Endothelial cell of umbilical vein (primary cell): ENCODE measurements at regions not wholly inside any gene's neighbourhood (a gene's known extent, or its start where the extent isn't known, plus 50 kb on each side); places are given as distances from the start of the nearest gene placed in this dataset.

Experiments used
- BruUV-seq: library from RNA; stranded (reverse); fragments of 400-500 nt; replicated peaks from 2 replicates; lab custom pipeline; 2021; lab: Mats Ljungman, UMichigan
- CTCF ChIA-PET: fragments of 300-600, 350-600 bp; sonication (Branson Sonifier 250); formaldehyde crosslinking; loops from one replicate; lab custom pipeline; 2021; ENCODE audit warnings: antibody characterized with exemption, inconsistent platforms; lab: Charles Lee
- POLR2A ChIA-PET: fragments of 300-600, 350-600 bp; sonication (Branson Sonifier 250); formaldehyde crosslinking; loops from one replicate; lab custom pipeline; 2021; ENCODE audit warnings: antibody characterized with exemption, inconsistent platforms; lab: Charles Lee
- DNase-seq: peaks from one replicate; pipeline ENCODE4 v3.0.0-alpha.2; 2011; ENCODE audit warnings: low read depth, low spot score
- FAIRE-seq: peaks from 2 replicates; lab custom pipeline; 2011; peaks lifted over from hg19 to GRCh38; lab: Jason Lieb, UNC
- H2AFZ ChIP-seq: 2 replicates; pipeline ENCODE4 v1.6.0; 2012; ENCODE audit warnings: low read depth, low read length, control low read depth, inconsistent platforms
- H3K27ac ChIP-seq: 2 replicates; pipeline ENCODE4 v1.5.1; 2011; ENCODE audit warnings: low read depth, mild to moderate bottlenecking, control low read depth, low read length, moderate library complexity; ENCODE audit not compliant: insufficient read depth
- H3K27me3 ChIP-seq, 2 experiments: 2 replicates each; pipeline versions ENCODE4 v1.6.0 to v1.6.1; 2011; ENCODE audit warnings: low read length in 2 of 2, mixed read lengths in 1 of 2; ENCODE audit not compliant: control insufficient read depth in 2 of 2, insufficient read depth in 2 of 2
- H3K36me3 ChIP-seq, 2 experiments: 2 replicates in 1 of 2; 3 replicates in 1 of 2; pipeline ENCODE4 v1.5.1; 2011; ENCODE audit warnings: low read length in 2 of 2, mild to moderate bottlenecking in 1 of 2, moderate library complexity in 1 of 2; ENCODE audit not compliant: control insufficient read depth in 2 of 2, insufficient read depth in 2 of 2; ENCODE audit errors: extremely low read depth in 1 of 2
- H3K4me1 ChIP-seq: 3 replicates; pipeline ENCODE4 v1.5.1; 2011; ENCODE audit warnings: mild to moderate bottlenecking, low read length; ENCODE audit not compliant: control insufficient read depth, insufficient read depth; ENCODE audit errors: extremely low read depth
- H3K4me2 ChIP-seq: 2 replicates; pipeline ENCODE4 v1.6.1; 2011; ENCODE audit warnings: low read length, control low read depth, mixed read lengths; ENCODE audit not compliant: insufficient read depth
- H3K4me3 ChIP-seq, 3 experiments: fragments of 200-600 bp in 1 of 3; sonication (generic), shearing (Covaris generic) in 1 of 3; replicated peaks in 1 of 3; 2 replicates each; pipeline ENCODE4 v1.5.1; 2011 to 2016; ENCODE audit warnings: control low read depth in 3 of 3, low read length in 3 of 3, mild to moderate bottlenecking in 2 of 3, inconsistent platforms in 1 of 3, low read depth in 1 of 3, moderate library complexity in 1 of 3; ENCODE audit not compliant: insufficient read depth in 1 of 3
- H3K79me2 ChIP-seq: 2 replicates; pipeline ENCODE4 v1.6.0; 2012; ENCODE audit warnings: low read length, inconsistent platforms; ENCODE audit not compliant: control insufficient read depth, insufficient read depth
- H3K9ac ChIP-seq: replicated peaks from 2 replicates; pipeline ENCODE3; 2011; ENCODE audit warnings: low read length, control low read depth; ENCODE audit not compliant: insufficient read depth; ENCODE audit errors: extremely low read depth
- H3K9me1 ChIP-seq: replicated peaks from 3 replicates; pipeline ENCODE4 v1.6.0; 2011; ENCODE audit warnings: mild to moderate bottlenecking, low read length; ENCODE audit not compliant: control insufficient read depth, insufficient read depth; ENCODE audit errors: extremely low read depth
- H3K9me3 ChIP-seq: replicated peaks from 2 replicates; pipeline ENCODE4 v1.5.1; 2012; ENCODE audit warnings: low read length, inconsistent platforms; ENCODE audit not compliant: control insufficient read depth, insufficient read depth
- H4K20me1 ChIP-seq: replicated peaks from 2 replicates; pipeline ENCODE3; 2011; ENCODE audit warnings: mild to moderate bottlenecking, low read length; ENCODE audit not compliant: control insufficient read depth, insufficient read depth; ENCODE audit errors: extremely low read depth
- CTCF ChIP-seq, 2 donors: IDR thresholded peaks; 1 replicate in 1 of 2; 2 replicates in 1 of 2; pipeline ENCODE4 v1.5.1; 2011; ENCODE audit warnings: low read length in 2 of 2, mild to moderate bottlenecking in 2 of 2, moderate library complexity in 2 of 2, control low read depth in 1 of 2, inconsistent platforms in 1 of 2, low read depth in 1 of 2; ENCODE audit not compliant: insufficient read depth in 1 of 2; ENCODE audit errors: extremely low read depth in 1 of 2
- FOS ChIP-seq: IDR thresholded peaks from 2 replicates; pipeline ENCODE4 v1.6.1; 2011; ENCODE audit warnings: mild to moderate bottlenecking, low read length, moderate library complexity, borderline replicate concordance; ENCODE audit not compliant: insufficient read depth
- GATA2 ChIP-seq: IDR thresholded peaks from 2 replicates; pipeline ENCODE4 v1.7.0; 2011; ENCODE audit warnings: low read depth, mild to moderate bottlenecking, moderate library complexity, mixed read lengths, low read length; ENCODE audit not compliant: insufficient read length, insufficient read depth
- JUN ChIP-seq: IDR thresholded peaks from 2 replicates; pipeline ENCODE4 v1.6.1; 2011; ENCODE audit warnings: borderline replicate concordance, low read depth; ENCODE audit not compliant: insufficient read length, insufficient read depth
- MAX ChIP-seq: IDR thresholded peaks from 2 replicates; pipeline ENCODE4 v1.6.1; 2011; ENCODE audit not compliant: insufficient read depth, insufficient read length
- MYC ChIP-seq: IDR thresholded peaks from one replicate; pipeline ENCODE4 v1.6.1; 2011; ENCODE audit warnings: mild to moderate bottlenecking, low read depth, low read length
- POLR2AphosphoS5 ChIP-seq: IDR thresholded peaks from 2 replicates; pipeline ENCODE4 v1.6.1; 2012; ENCODE audit warnings: low read depth, mild to moderate bottlenecking, control low read depth, low read length, moderate library complexity; ENCODE audit not compliant: insufficient read depth
- dilution Hi-C: fragments of 300-500 bp; cut with MboI; formaldehyde crosslinking; loops from one replicate; pipeline ENCODE4 v1.15.0; 2019; ENCODE audit warnings: low sequenced_read_pairs; ENCODE audit not compliant: extremely low pct_ligation_motif_present
- intact Hi-C: fragments of 100-400 bp; cut with micrococcal nuclease; formaldehyde crosslinking; loops from one replicate; pipeline ENCODE4 v1.10.0; 2022

GRCh38 chr3:147890114-147890513 is 480.9 kb downstream of the ZIC1 start:
- DNase-seq (no peak), FAIRE-seq (no peak)
- H4K20me1 ChIP-seq = no peaks in the 10 kb centered on the region
- no peak overlapping the region for H3K4me3 ChIP-seq
- POLR2A ChIA-PET = no interaction called here
- no peaks in the 10 kb centered on the region for H3K36me3 ChIP-seq
- H3K27ac ChIP-seq = no peak overlapping the region
- H3K79me2 ChIP-seq = no peaks in the 10 kb centered on the region
- no peak overlapping the region for H3K4me2 ChIP-seq
- CTCF ChIA-PET = no interaction called here
- H3K9me3 ChIP-seq = no peaks in the 10 kb centered on the region
- no TSS peak for BruUV-seq
- dilution Hi-C loops = no loop called here
- H3K27me3 ChIP-seq = no peaks in the 10 kb centered on the region
- TF ChIP-seq JUN = no peak
- no peak for TF ChIP-seq MAX
- TF ChIP-seq MYC = no peak
- TF ChIP-seq POLR2AphosphoS5 = no peak
- no peak for TF ChIP-seq FOS
- TF ChIP-seq GATA2 = no peak
- no peak for TF ChIP-seq CTCF (IDR thresholded peaks at IDR 0.05; ENCODE audit: extremely low read depth in 1 of 2, insufficient read depth in 1 of 2, low read depth in 1 of 2, low read length in 2 of 2)
- H2AFZ ChIP-seq = no peak overlapping the region
- H3K9ac ChIP-seq = no peak overlapping the region
- no peaks in the 10 kb centered on the region for H3K4me1 ChIP-seq
- intact Hi-C loops = no loop called here
- H3K9me1 ChIP-seq = no peaks in the 10 kb centered on the region
